ENCODE measurements at regions not wholly inside any gene's neighbourhood (a gene's known extent, or its start where the extent isn't known, plus 50 kb on each side); places are given as distances from the start of the nearest gene placed in this dataset.

DNA sequence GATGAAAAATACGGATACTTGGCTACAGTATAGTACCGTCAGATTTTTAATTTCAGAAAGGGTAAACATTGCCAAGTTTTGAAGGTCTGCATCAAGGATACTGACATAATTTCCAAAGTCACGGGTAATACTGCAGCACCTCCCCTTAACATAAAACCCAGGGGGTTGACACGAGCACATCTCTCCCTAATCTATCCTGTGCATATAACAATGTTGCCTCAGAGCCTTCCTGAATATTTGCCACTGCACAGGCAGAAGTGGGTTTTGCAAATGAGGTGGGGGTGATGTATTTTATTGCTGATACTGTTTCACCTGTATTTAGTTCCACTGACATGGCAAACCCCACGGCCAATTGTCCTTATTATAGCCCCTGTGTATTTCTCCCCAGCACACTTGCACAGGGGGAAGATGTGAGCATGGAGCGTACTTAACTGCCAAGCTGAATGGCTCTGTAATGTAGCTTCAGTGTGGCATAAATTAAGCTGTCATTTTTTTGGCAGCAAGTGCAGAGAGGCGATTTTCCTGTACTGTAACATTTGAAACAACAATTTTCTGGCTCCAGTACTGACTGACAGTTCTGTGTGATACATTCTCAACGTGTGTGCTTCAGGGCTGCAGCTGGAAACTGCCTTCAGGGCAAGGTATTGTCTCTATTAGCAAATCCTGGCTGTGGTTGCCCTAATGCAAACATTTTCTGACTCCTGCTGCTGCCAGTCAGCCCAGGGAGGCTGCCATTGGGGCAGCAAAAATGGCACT lies 299.6 kb upstream of the SP4 start (continued):
- TF ChIP-seq, protein P1, sequence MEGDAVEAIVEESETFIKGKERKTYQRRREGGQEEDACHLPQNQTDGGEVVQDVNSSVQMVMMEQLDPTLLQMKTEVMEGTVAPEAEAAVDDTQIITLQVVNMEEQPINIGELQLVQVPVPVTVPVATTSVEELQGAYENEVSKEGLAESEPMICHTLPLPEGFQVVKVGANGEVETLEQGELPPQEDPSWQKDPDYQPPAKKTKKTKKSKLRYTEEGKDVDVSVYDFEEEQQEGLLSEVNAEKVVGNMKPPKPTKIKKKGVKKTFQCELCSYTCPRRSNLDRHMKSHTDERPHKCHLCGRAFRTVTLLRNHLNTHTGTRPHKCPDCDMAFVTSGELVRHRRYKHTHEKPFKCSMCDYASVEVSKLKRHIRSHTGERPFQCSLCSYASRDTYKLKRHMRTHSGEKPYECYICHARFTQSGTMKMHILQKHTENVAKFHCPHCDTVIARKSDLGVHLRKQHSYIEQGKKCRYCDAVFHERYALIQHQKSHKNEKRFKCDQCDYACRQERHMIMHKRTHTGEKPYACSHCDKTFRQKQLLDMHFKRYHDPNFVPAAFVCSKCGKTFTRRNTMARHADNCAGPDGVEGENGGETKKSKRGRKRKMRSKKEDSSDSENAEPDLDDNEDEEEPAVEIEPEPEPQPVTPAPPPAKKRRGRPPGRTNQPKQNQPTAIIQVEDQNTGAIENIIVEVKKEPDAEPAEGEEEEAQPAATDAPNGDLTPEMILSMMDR (IDR thresholded peaks at IDR 0.05 in 2 of 3, conservative IDR thresholded peaks at IDR 0.05 in 1 of 3; ENCODE audit: control insufficient read depth in 2 of 3, extremely low read depth in 1 of 3, insufficient read depth in 1 of 3, low read depth in 3 of 3, low read length in 3 of 3), result no peak

DNA sequence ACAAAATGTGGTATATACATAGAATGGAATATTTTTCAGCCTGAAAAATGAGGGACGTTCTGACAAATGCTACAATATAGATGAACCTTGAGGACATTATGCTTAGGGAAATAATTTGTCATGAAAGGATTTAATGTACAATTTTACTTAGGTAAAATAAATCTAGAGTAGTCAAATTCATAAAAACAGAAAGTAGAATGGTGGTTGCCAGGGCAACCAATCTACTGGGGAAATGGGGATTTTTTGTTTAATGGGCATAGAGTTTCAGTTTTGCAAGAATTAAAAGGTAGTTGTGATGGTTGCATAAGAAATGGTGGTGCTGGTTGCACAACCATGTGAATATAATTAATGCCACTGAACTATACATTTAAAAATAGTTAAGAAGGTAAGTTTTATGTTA lies 296.0 kb upstream of the SP4 start:
- intact Hi-C loops (cut with micrococcal nuclease; ENCODE audit: unreplicated experiment), result no loop called here
- 0% methylated on average over 1 of the region's 1 CpG for WGBS (ENCODE audit: insufficient coverage, insufficient replicate concordance, low lambda C conversion rate, missing lambda C conversion rate)
- Histone ChIP-seq H3K36me3 (ENCODE audit: control insufficient read depth in 2 of 2, insufficient read depth in 2 of 2, low read length in 1 of 2) (no peaks in the 10 kb centered on the region), H3K27me3 (replicated peaks in 1 of 2; ENCODE audit: control insufficient read depth in 2 of 2, insufficient read depth in 2 of 2, low read length in 1 of 2) (no peaks in the 10 kb centered on the region), H3K9me3 (replicated peaks; ENCODE audit: control insufficient read depth, insufficient read depth, low read length) (no peaks in the 10 kb centered on the region), H2AFZ (ENCODE audit: control insufficient read depth, low read depth, low read length) (no peak overlapping the region), H3K4me3 (no peak overlapping the region), H3K4me1 (ENCODE audit: control insufficient read depth, insufficient read depth, low read length) (no peaks in the 10 kb centered on the region), H3K27ac (ENCODE audit: control insufficient read depth, insufficient read depth) (no peak overlapping the region), H3K4me2 (ENCODE audit: control insufficient read depth, insufficient read depth) (no peak overlapping the region), H3K79me2 (ENCODE audit: control insufficient read depth, insufficient read depth, low read length) (no peaks in the 10 kb centered on the region), H3K9ac (ENCODE audit: control insufficient read depth, insufficient read depth, low read length) (no peak overlapping the region), H4K20me1 (ENCODE audit: control insufficient read depth, insufficient read depth) (no peaks in the 10 kb centered on the region)
- ChIA-PET POLR2A (no interaction called here), SMC1A (ENCODE audit: uncharacterized antibody, unreplicated experiment) (no interaction called here), RAD21 (ENCODE audit: unreplicated experiment) (no interaction called here), CTCF (no interaction called here)
- BruUV-seq (replicated peaks), result no TSS peak
- in situ Hi-C loops (cut with MboI), result no loop called here
- DNase-seq (ENCODE audit: low read depth, low spot score), result no peak
- no peak for FAIRE-seq
- peak; percentile 35; the same call in 1 of the 3 replicates for ATAC-seq
- TF ChIP-seq LARP7 (IDR thresholded peaks at IDR 0.05), result no peak
- peak; percentile 60; the same call in 1 of the 2 replicates for TF ChIP-seq BMI1 (IDR thresholded peaks at IDR 0.05; ENCODE audit: borderline replicate concordance)
